DOHH2 (cell line): ENCODE measurements at regions not wholly inside any gene's neighbourhood (a gene's known extent, or its start where the extent isn't known, plus 50 kb on each side); places are given as distances from the start of the nearest gene placed in this dataset.

Experiments
- H3F3A ChIP-seq: fragments of 200-600 bp; sonication (generic), shearing (Covaris generic); 2 replicates; pipeline ENCODE4 v1.6.0; 2016; ENCODE audit warnings: antibody characterized with exemption, mild to moderate bottlenecking; ENCODE audit not compliant: control insufficient read depth, insufficient read depth
- H3K27ac ChIP-seq: fragments of 200-600 bp; sonication (generic); 2 replicates; pipeline ENCODE4 v1.5.1; 2014; ENCODE audit warnings: low read depth, mild to moderate bottlenecking, low read length, moderate library complexity
- H3K27me3 ChIP-seq: fragments of 200-600 bp; sonication (generic); 2 replicates; pipeline ENCODE4 v1.6.1; 2014; ENCODE audit warnings: mild to moderate bottlenecking, low read length, mixed read lengths; ENCODE audit not compliant: control insufficient read depth
- H3K36me3 ChIP-seq: fragments of 200-600 bp; sonication (generic); 2 replicates; pipeline ENCODE4 v1.6.1; 2014; ENCODE audit warnings: mild to moderate bottlenecking, low read length, moderate library complexity, mixed read lengths; ENCODE audit not compliant: control insufficient read depth
- H3K4me1 ChIP-seq: fragments of 200-600 bp; sonication (generic); 2 replicates; pipeline ENCODE4 v1.6.1; 2014; ENCODE audit warnings: mild to moderate bottlenecking, low read length, mixed read lengths; ENCODE audit not compliant: control insufficient read depth
- H3K4me2 ChIP-seq: fragments of 200-600 bp; sonication (generic); 2 replicates; pipeline ENCODE4 v1.6.0; 2014; ENCODE audit warnings: mild to moderate bottlenecking, low read length, moderate library complexity
- H3K4me3 ChIP-seq: fragments of 200-600 bp; sonication (generic); 2 replicates; pipeline ENCODE4 v1.5.1; 2014; ENCODE audit warnings: mild to moderate bottlenecking, low read length, mixed read lengths
- H3K79me2 ChIP-seq: fragments of 200-600 bp; sonication (generic); 2 replicates; pipeline ENCODE4 v1.6.1; 2014; ENCODE audit warnings: mild to moderate bottlenecking, low read length, mixed read lengths; ENCODE audit not compliant: control insufficient read depth
- H3K9me2 ChIP-seq: fragments of 200-600 bp; sonication (generic); replicated peaks from 2 replicates; pipeline ENCODE4 v1.6.1; 2014; ENCODE audit warnings: mild to moderate bottlenecking, low read length, mixed read lengths; ENCODE audit not compliant: control insufficient read depth
- H3K9me3 ChIP-seq: fragments of 200-600 bp; sonication (generic); 2 replicates; pipeline ENCODE4 v1.6.1; 2014; ENCODE audit warnings: antibody characterized with exemption, low read length, mixed read lengths; ENCODE audit not compliant: control insufficient read depth, insufficient read depth
- H4K20me1 ChIP-seq: fragments of 200-600 bp; sonication (generic); 2 replicates; pipeline ENCODE4 v1.6.0; 2014; ENCODE audit warnings: low read depth, mild to moderate bottlenecking, antibody characterized with exemption, low read length, moderate library complexity; ENCODE audit not compliant: control insufficient read depth, insufficient read depth
- CTCF ChIP-seq: fragments of 200-600 bp; sonication (generic); IDR thresholded peaks from one replicate; pipeline ENCODE4 v1.5.1; 2014; ENCODE audit warnings: antibody characterized with exemption, mild to moderate bottlenecking, low read depth, low read length; ENCODE audit not compliant: poor library complexity, severe bottlenecking
- EZH2phosphoT487 ChIP-seq: fragments of 200-600 bp; sonication (generic); IDR thresholded peaks from 2 replicates; pipeline ENCODE4 v1.6.1; 2017; ENCODE audit warnings: borderline replicate concordance, mild to moderate bottlenecking, antibody characterized with exemption, low read length, moderate library complexity, mixed read lengths

- H3K27me3 ChIP-seq, result no peaks in the 10 kb centered on the region
- H3K36me3 ChIP-seq, result no peaks in the 10 kb centered on the region
- no peak for TF ChIP-seq CTCF
- TF ChIP-seq EZH2phosphoT487, result no peak
- H3K27ac ChIP-seq, result no peak overlapping the region
- no peak overlapping the region for H3K4me2 ChIP-seq
- no peak overlapping the region for H3K4me3 ChIP-seq
- no peaks in the 10 kb centered on the region for H3F3A ChIP-seq
- no peaks in the 10 kb centered on the region for H3K79me2 ChIP-seq
- no peaks in the 10 kb centered on the region for H3K4me1 ChIP-seq
- no peaks in the 10 kb centered on the region for H4K20me1 ChIP-seq
- peaks cover 16% of the 10 kb centered on the region for H3K9me3 ChIP-seq
- H3K9me2 ChIP-seq, result no peaks in the 10 kb centered on the region
Measured at GRCh38 chr5:123732257-123732656, 220.3 kb downstream of the CSNK1G3 start.

GRCh38 chr5:123722451-123722850 is 210.5 kb downstream of the CSNK1G3 start:
- TF ChIP-seq CTCF, result no peak
- TF ChIP-seq EZH2phosphoT487, result no peak
- Histone ChIP-seq H3K4me3 (no peak overlapping the region), H3K79me2 (no peaks in the 10 kb centered on the region), H3K9me3 (no peaks in the 10 kb centered on the region), H3K9me2 (no peaks in the 10 kb centered on the region), H3K36me3 (no peaks in the 10 kb centered on the region), H4K20me1 (no peaks in the 10 kb centered on the region), H3F3A (no peaks in the 10 kb centered on the region), H3K27ac (no peak overlapping the region), H3K4me2 (no peak overlapping the region), H3K4me1 (peaks cover 4% of the 10 kb centered on the region; the same call in 1 of the 2 replicates), H3K27me3 (no peaks in the 10 kb centered on the region)

- Histone ChIP-seq H3K27me3 (no peaks in the 10 kb centered on the region), H3K4me2 (peak overlapping the region; percentile 17; the same call in 1 of the 2 replicates), H3K9me2 (no peaks in the 10 kb centered on the region), H3K27ac (no peak overlapping the region), H3K4me3 (no peak overlapping the region), H3K4me1 (peaks cover 4% of the 10 kb centered on the region; the same call in 1 of the 2 replicates), H3F3A (no peaks in the 10 kb centered on the region), H3K9me3 (no peaks in the 10 kb centered on the region), H3K79me2 (no peaks in the 10 kb centered on the region), H4K20me1 (no peaks in the 10 kb centered on the region), H3K36me3 (no peaks in the 10 kb centered on the region)
- TF ChIP-seq CTCF, result no peak
- no peak for TF ChIP-seq EZH2phosphoT487
Measured at GRCh38 chr5:123721675-123722276, 209.8 kb downstream of the CSNK1G3 start.
